Activated naive CD4-positive, alpha-beta T cell treated with anti-CD3 and anti-CD28 coated beads, Interleukin-2, amount 10 ng/mL, durations not matched to agents 7 days and 5 days (primary cell): ENCODE measurements at regions not wholly inside any gene's neighbourhood (a gene's known extent, or its start where the extent isn't known, plus 50 kb on each side); places are given as distances from the start of the nearest gene placed in this dataset.
A peak's percentile ranks its signal among the peaks of the same experiment; 100 is the strongest.

Experiments used
- CTCF ChIA-PET: fragments of 350-600 bp; sonication (Branson Sonifier 250); formaldehyde crosslinking; loops from one replicate; lab custom pipeline; 2021; ENCODE audit warnings: antibody characterized with exemption; lab: Charles Lee
- DNase-seq: peaks from one replicate; pipeline ENCODE4 v3.0.0-alpha.2; 2020
- H3K27ac Mint-ChIP-seq: one replicate; pipeline ENCODE4 v1.8.0; 2021; ENCODE audit warnings: mild to moderate bottlenecking, moderate library complexity, mixed read lengths
- H3K27me3 Mint-ChIP-seq: one replicate; pipeline ENCODE4 v1.8.0; 2021; ENCODE audit warnings: mild to moderate bottlenecking, mixed read lengths
- H3K36me3 Mint-ChIP-seq: one replicate; pipeline ENCODE4 v1.8.0; 2021; ENCODE audit warnings: mixed read lengths
- H3K4me1 Mint-ChIP-seq: one replicate; pipeline ENCODE4 v1.8.0; 2021; ENCODE audit warnings: mixed read lengths
- H3K4me3 Mint-ChIP-seq: one replicate; pipeline ENCODE4 v1.8.0; 2021; ENCODE audit warnings: mild to moderate bottlenecking, moderate library complexity, mixed read lengths
- H3K9me3 Mint-ChIP-seq: one replicate; pipeline ENCODE4 v1.8.0; 2021; ENCODE audit warnings: mixed read lengths

GRCh38 chr4:24060932-24061331 is 171.1 kb upstream of the PPARGC1A start:
- H3K9me3 Mint-ChIP-seq: peaks cover 3% of the 10 kb centered on the region

GRCh38 chr4:24059839-24060238 is 170.0 kb upstream of the PPARGC1A start:
- Mint-ChIP-seq H3K27me3 (no peaks in the 10 kb centered on the region), H3K4me3 (no peak overlapping the region), H3K27ac (no peak overlapping the region), H3K36me3 (no peaks in the 10 kb centered on the region), H3K4me1 (no peaks in the 10 kb centered on the region), H3K9me3 (peaks cover 3% of the 10 kb centered on the region)
- DNase-seq: no peak
- CTCF ChIA-PET: no interaction called here

More at GRCh38 chr4:24060932-24061331, 171.1 kb upstream of the PPARGC1A start:
- Mint-ChIP-seq H3K4me3 (no peak overlapping the region), H3K4me1 (no peaks in the 10 kb centered on the region), H3K36me3 (no peaks in the 10 kb centered on the region), H3K27me3 (no peaks in the 10 kb centered on the region), H3K27ac (no peak overlapping the region)
- DNase-seq: no peak
- CTCF ChIA-PET: no interaction called here

GRCh38 chr4:24057915-24058559 is 168.2 kb upstream of the PPARGC1A start:
- H3K27me3 Mint-ChIP-seq: no peaks in the 10 kb centered on the region
- H3K27ac Mint-ChIP-seq: peak overlapping the region; percentile 64
- CTCF ChIA-PET: no interaction called here
- no peaks in the 10 kb centered on the region for H3K4me1 Mint-ChIP-seq
- no peak for DNase-seq
- no peak overlapping the region for H3K4me3 Mint-ChIP-seq
- peaks cover 3% of the 10 kb centered on the region for H3K9me3 Mint-ChIP-seq
- no peaks in the 10 kb centered on the region for H3K36me3 Mint-ChIP-seq

- Mint-ChIP-seq H3K27ac (no peak overlapping the region), H3K9me3 (peaks cover 2% of the 10 kb centered on the region)
Measured at GRCh38 chr4:24056289-24056688, 166.4 kb upstream of the PPARGC1A start.

GRCh38 chr4:24055623-24056022 is 165.8 kb upstream of the PPARGC1A start:
- no peak overlapping the region for H3K27ac Mint-ChIP-seq
- H3K36me3 Mint-ChIP-seq: no peaks in the 10 kb centered on the region
- H3K4me1 Mint-ChIP-seq: no peaks in the 10 kb centered on the region
- peaks cover 2% of the 10 kb centered on the region for H3K9me3 Mint-ChIP-seq
- no peaks in the 10 kb centered on the region for H3K27me3 Mint-ChIP-seq
- no peak overlapping the region for H3K4me3 Mint-ChIP-seq
- DNase-seq: no peak
- CTCF ChIA-PET: no interaction called here

More at GRCh38 chr4:24056289-24056688, 166.4 kb upstream of the PPARGC1A start:
- Mint-ChIP-seq H3K36me3 (no peaks in the 10 kb centered on the region), H3K4me3 (no peak overlapping the region), H3K4me1 (no peaks in the 10 kb centered on the region), H3K27me3 (no peaks in the 10 kb centered on the region)
- CTCF ChIA-PET: no interaction called here
- no peak for DNase-seq

GRCh38 chr4:24054910-24055309 is 165.1 kb upstream of the PPARGC1A start:
- no peak for DNase-seq
- CTCF ChIA-PET: no interaction called here
- Mint-ChIP-seq H3K27me3 (no peaks in the 10 kb centered on the region), H3K4me3 (no peak overlapping the region), H3K4me1 (no peaks in the 10 kb centered on the region), H3K9me3 (peaks cover 2% of the 10 kb centered on the region), H3K27ac (no peak overlapping the region), H3K36me3 (no peaks in the 10 kb centered on the region)

- H3K4me1 Mint-ChIP-seq: no peaks in the 10 kb centered on the region
- H3K27me3 Mint-ChIP-seq: no peaks in the 10 kb centered on the region
- H3K4me3 Mint-ChIP-seq: no peak overlapping the region
- peaks cover 2% of the 10 kb centered on the region for H3K9me3 Mint-ChIP-seq
- no peak for DNase-seq
- no peak overlapping the region for H3K27ac Mint-ChIP-seq
- H3K36me3 Mint-ChIP-seq: no peaks in the 10 kb centered on the region
- CTCF ChIA-PET: no interaction called here
Measured at GRCh38 chr4:24053934-24054333, 164.1 kb upstream of the PPARGC1A start.

GRCh38 chr4:24044610-24045589 is 155.1 kb upstream of the PPARGC1A start:
- Mint-ChIP-seq H3K27me3 (no peaks in the 10 kb centered on the region), H3K4me1 (no peaks in the 10 kb centered on the region), H3K36me3 (no peaks in the 10 kb centered on the region), H3K4me3 (no peak overlapping the region), H3K9me3 (no peaks in the 10 kb centered on the region), H3K27ac (no peak overlapping the region)
- CTCF ChIA-PET: no interaction called here
- DNase-seq: no peak

- Mint-ChIP-seq H3K9me3 (no peaks in the 10 kb centered on the region), H3K36me3 (no peaks in the 10 kb centered on the region), H3K4me3 (no peak overlapping the region), H3K27ac (no peak overlapping the region), H3K27me3 (no peaks in the 10 kb centered on the region), H3K4me1 (no peaks in the 10 kb centered on the region)
- no peak for DNase-seq
- CTCF ChIA-PET: no interaction called here
Measured at GRCh38 chr4:24042094-24042493, 152.2 kb upstream of the PPARGC1A start.

- no peak overlapping the region for H3K4me3 Mint-ChIP-seq
- CTCF ChIA-PET: no interaction called here
Measured at GRCh38 chr4:24040811-24041210, 151.0 kb upstream of the PPARGC1A start.

GRCh38 chr4:24033626-24034025 is 143.8 kb upstream of the PPARGC1A start:
- Mint-ChIP-seq H3K9me3 (no peaks in the 10 kb centered on the region), H3K27ac (no peak overlapping the region), H3K4me1 (no peaks in the 10 kb centered on the region), H3K36me3 (no peaks in the 10 kb centered on the region), H3K4me3 (no peak overlapping the region), H3K27me3 (no peaks in the 10 kb centered on the region)
- no peak for DNase-seq
- CTCF ChIA-PET: no interaction called here

More at GRCh38 chr4:24040811-24041210, 151.0 kb upstream of the PPARGC1A start:
- Mint-ChIP-seq H3K27ac (no peak overlapping the region), H3K9me3 (no peaks in the 10 kb centered on the region), H3K36me3 (no peaks in the 10 kb centered on the region), H3K4me1 (no peaks in the 10 kb centered on the region), H3K27me3 (no peaks in the 10 kb centered on the region)
- no peak for DNase-seq

- Mint-ChIP-seq H3K36me3 (no peaks in the 10 kb centered on the region), H3K27me3 (no peaks in the 10 kb centered on the region), H3K4me3 (no peak overlapping the region), H3K9me3 (no peaks in the 10 kb centered on the region), H3K4me1 (no peaks in the 10 kb centered on the region), H3K27ac (no peak overlapping the region)
- CTCF ChIA-PET: interaction anchor here (0.6 to 0.7 kb wide), 2 partner anchors 47 to 418 kb away, joined by 3 read pairs; no protein-coding TSS in a partner anchor
- no peak for DNase-seq
Measured at GRCh38 chr4:24032371-24032989, 142.6 kb upstream of the PPARGC1A start.

GRCh38 chr4:24026596-24026995 is 136.7 kb upstream of the PPARGC1A start:
- H3K4me3 Mint-ChIP-seq: no peak overlapping the region
- no peaks in the 10 kb centered on the region for H3K27me3 Mint-ChIP-seq
- DNase-seq: no peak
- no peaks in the 10 kb centered on the region for H3K9me3 Mint-ChIP-seq
- H3K4me1 Mint-ChIP-seq: no peaks in the 10 kb centered on the region
- H3K27ac Mint-ChIP-seq: no peak overlapping the region
- CTCF ChIA-PET: no interaction called here
- no peaks in the 10 kb centered on the region for H3K36me3 Mint-ChIP-seq

- H3K9me3 Mint-ChIP-seq: no peaks in the 10 kb centered on the region
- H3K4me3 Mint-ChIP-seq: no peak overlapping the region
- H3K27ac Mint-ChIP-seq: no peak overlapping the region
- H3K4me1 Mint-ChIP-seq: no peaks in the 10 kb centered on the region
- CTCF ChIA-PET: no interaction called here
- no peaks in the 10 kb centered on the region for H3K27me3 Mint-ChIP-seq
- DNase-seq: no peak
- H3K36me3 Mint-ChIP-seq: no peaks in the 10 kb centered on the region
Measured at GRCh38 chr4:24024605-24025004, 134.8 kb upstream of the PPARGC1A start.
